GM12874 (cell line): ENCODE measurements at regions not wholly inside any gene's neighbourhood (a gene's known extent, or its start where the extent isn't known, plus 50 kb on each side); places are given as distances from the start of the nearest gene placed in this dataset.

ENCODE experiments used
- TF ChIP-seq, protein P1 (sequence below): IDR thresholded peaks from 2 replicates; pipeline ENCODE4 v1.5.1; 2011; ENCODE audit warnings: low read depth, mild to moderate bottlenecking, control low read depth, low read length, moderate library complexity; ENCODE audit not compliant: insufficient read depth

GRCh38 chr4:42248972-42249371 lies 96.5 kb upstream of the BEND4 start:
- TF ChIP-seq, protein P1, sequence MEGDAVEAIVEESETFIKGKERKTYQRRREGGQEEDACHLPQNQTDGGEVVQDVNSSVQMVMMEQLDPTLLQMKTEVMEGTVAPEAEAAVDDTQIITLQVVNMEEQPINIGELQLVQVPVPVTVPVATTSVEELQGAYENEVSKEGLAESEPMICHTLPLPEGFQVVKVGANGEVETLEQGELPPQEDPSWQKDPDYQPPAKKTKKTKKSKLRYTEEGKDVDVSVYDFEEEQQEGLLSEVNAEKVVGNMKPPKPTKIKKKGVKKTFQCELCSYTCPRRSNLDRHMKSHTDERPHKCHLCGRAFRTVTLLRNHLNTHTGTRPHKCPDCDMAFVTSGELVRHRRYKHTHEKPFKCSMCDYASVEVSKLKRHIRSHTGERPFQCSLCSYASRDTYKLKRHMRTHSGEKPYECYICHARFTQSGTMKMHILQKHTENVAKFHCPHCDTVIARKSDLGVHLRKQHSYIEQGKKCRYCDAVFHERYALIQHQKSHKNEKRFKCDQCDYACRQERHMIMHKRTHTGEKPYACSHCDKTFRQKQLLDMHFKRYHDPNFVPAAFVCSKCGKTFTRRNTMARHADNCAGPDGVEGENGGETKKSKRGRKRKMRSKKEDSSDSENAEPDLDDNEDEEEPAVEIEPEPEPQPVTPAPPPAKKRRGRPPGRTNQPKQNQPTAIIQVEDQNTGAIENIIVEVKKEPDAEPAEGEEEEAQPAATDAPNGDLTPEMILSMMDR: no peak

DNA sequence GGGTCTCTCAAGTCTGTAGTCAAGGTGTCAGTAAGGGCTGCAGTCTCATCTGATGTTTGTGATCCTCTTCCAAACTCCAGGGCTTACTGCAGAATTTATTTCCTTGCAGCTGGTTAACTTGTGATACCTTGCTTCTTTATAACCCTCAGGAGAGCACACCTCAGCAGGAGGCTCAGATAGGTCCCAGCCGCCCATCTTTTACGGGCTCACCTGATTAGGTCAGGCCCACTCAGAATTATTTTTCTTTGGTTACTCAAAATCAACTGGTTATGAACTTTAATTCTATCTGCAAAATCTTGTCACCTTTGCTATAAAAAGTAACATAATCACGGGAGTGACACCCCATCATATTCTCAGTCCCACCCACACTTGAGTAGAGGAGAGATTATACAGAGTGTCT lies 99.9 kb upstream of the BEND4 start:
- TF ChIP-seq, protein P1: no peak

- TF ChIP-seq, protein P1: no peak
Measured at GRCh38 chr4:42262701-42263490, 110.4 kb upstream of the BEND4 start.

DNA sequence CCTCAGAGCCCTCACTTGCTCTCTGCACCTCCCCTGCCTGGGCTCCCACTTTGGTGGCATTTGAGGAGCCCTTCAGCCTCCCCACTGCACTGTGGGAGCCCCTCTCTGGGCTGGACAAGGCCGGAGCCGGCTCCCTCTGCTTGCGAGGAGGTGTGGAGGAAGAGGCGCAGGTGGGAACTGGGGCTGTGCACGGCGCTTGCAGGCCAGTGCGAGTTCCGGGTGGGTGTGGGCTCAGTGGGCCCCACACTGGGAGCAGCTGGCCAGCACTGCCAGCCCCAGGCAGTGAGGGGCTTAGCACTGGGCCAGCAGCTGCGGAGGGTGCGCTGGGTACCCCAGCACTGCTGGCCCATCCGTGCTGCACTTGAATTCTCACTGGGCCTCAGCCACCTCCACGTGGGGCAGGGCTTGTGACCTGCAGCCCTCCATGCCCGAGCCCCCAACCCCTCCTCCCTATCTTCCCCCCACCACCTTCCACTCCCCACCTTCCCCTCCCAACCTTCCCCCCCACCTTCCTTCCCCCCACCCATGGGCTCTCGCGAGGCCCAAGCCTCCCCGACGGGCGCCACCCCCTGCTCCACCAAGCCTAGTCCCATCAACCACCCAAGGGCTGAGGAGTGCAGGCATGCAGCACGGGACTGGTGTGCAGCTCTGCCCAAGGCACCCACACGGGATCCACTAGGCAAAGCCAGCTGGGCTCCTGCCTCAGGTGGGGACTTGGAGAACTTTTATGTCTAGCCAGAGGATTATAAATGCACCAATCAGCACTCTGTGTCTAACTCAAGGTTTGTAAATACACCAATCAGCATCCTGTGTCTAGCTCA lies 113.5 kb upstream of the BEND4 start:
- TF ChIP-seq, protein P1: no peak

DNA sequence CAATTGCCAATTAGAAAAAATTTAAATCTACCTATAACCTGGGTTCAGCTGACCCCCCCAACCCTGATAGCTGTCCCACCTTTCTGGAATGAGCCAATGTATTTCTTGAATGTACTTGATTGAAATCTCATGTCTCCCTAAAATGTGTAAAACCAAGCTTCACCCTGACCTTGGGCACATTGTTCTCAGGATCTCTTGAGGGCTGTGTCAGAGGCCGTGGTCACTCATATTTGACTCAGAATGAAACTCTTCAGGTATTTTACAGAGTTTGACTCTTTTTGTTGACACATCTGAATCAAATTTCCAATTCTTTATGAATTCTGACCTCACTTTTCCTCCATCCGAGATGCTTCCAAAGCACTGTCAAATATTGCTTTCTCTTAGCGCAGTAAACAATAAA lies 115.3 kb upstream of the BEND4 start:
- TF ChIP-seq, protein P1: no peak

- TF ChIP-seq, protein P1: no peak
Measured at GRCh38 chr4:42268824-42269223, 116.4 kb upstream of the BEND4 start.

GRCh38 chr4:42271096-42271495 lies 118.6 kb upstream of the BEND4 start:
- TF ChIP-seq, protein P1: no peak
